NCI-H345 treated with DMSO at 0.1 percent for 48 hours (cell line): ENCODE measurements at regions not wholly inside any gene's neighbourhood (a gene's known extent, or its start where the extent isn't known, plus 50 kb on each side); places are given as distances from the start of the nearest gene placed in this dataset.

Source experiments
- DNase-seq: peaks from one replicate; lab custom pipeline; 2025; ENCODE audit not compliant: unreplicated experiment; lab: John Stamatoyannopoulos, UW

- no peak for DNase-seq
Measured at GRCh38 chr11:26219183-26220117, 112.5 kb upstream of the ANO3 start.

- no peak for DNase-seq
Measured at GRCh38 chr11:26225646-26226045, 106.3 kb upstream of the ANO3 start.

GRCh38 chr11:26227301-26227746 is 104.6 kb upstream of the ANO3 start:
- peak; percentile 4 for DNase-seq

GRCh38 chr11:26227883-26228502 is 103.9 kb upstream of the ANO3 start:
- no peak for DNase-seq

GRCh38 chr11:26228778-26229177 is 103.2 kb upstream of the ANO3 start:
- no peak for DNase-seq

GRCh38 chr11:26229257-26229656 is 102.7 kb upstream of the ANO3 start:
- no peak for DNase-seq

GRCh38 chr11:26229981-26230380 is 101.9 kb upstream of the ANO3 start:
- no peak for DNase-seq

- DNase-seq, result no peak
Measured at GRCh38 chr11:26231252-26231661, 100.7 kb upstream of the ANO3 start.

- DNase-seq, result no peak
Measured at GRCh38 chr11:26234451-26234850, 97.5 kb upstream of the ANO3 start.

GRCh38 chr11:26243426-26243825 is 88.5 kb upstream of the ANO3 start:
- no peak for DNase-seq

GRCh38 chr11:26244207-26244606 is 87.7 kb upstream of the ANO3 start:
- no peak for DNase-seq

GRCh38 chr11:26245046-26245445 is 86.9 kb upstream of the ANO3 start:
- no peak for DNase-seq

GRCh38 chr11:26247340-26247739 is 84.6 kb upstream of the ANO3 start:
- no peak for DNase-seq

GRCh38 chr11:26248661-26249060 is 83.3 kb upstream of the ANO3 start:
- DNase-seq, result no peak

GRCh38 chr11:26254378-26254777 is 77.6 kb upstream of the ANO3 start:
- no peak for DNase-seq

- no peak for DNase-seq
Measured at GRCh38 chr11:26263769-26264168, 68.2 kb upstream of the ANO3 start.

- no peak for DNase-seq
Measured at GRCh38 chr11:26264266-26264665, 67.7 kb upstream of the ANO3 start.

GRCh38 chr11:26268980-26269660 is 62.8 kb upstream of the ANO3 start:
- no peak for DNase-seq

- DNase-seq, result no peak
Measured at GRCh38 chr11:26271666-26272065, 60.3 kb upstream of the ANO3 start.

- peak; percentile 38 for DNase-seq
Measured at GRCh38 chr11:26276798-26277424, 55.0 kb upstream of the ANO3 start.

- DNase-seq, result no peak
Measured at GRCh38 chr11:26278354-26278753, 53.6 kb upstream of the ANO3 start.
